OCI-LY7 (cell line): ENCODE measurements at regions not wholly inside any gene's neighbourhood (a gene's known extent, or its start where the extent isn't known, plus 50 kb on each side); places are given as distances from the start of the nearest gene placed in this dataset.

Source experiments
- BruUV-seq: library from RNA; stranded (reverse); fragments of 400-500 nt; replicated peaks from 2 replicates; lab custom pipeline; 2021; lab: Mats Ljungman, UMichigan
- CTCF ChIA-PET: fragments of 300-600 bp; sonication (Branson Sonifier 250); formaldehyde crosslinking; loops from one replicate; lab custom pipeline; 2022; ENCODE audit warnings: antibody characterized with exemption; ENCODE audit not compliant: unreplicated experiment; lab: Charles Lee
- POLR2A ChIA-PET: fragments of 300-600 bp; sonication (Branson Sonifier 250); formaldehyde crosslinking; loops from one replicate; lab custom pipeline; 2022; ENCODE audit warnings: antibody characterized with exemption; lab: Charles Lee
- DNase-seq: peaks from one replicate; pipeline ENCODE4 v3.0.0-alpha.2; 2015; ENCODE audit warnings: low spot score
- H2AFZ ChIP-seq: fragments of 200-600 bp; sonication (generic), shearing (Covaris generic); 2 replicates; pipeline ENCODE4 v1.6.1; 2014; ENCODE audit warnings: mild to moderate bottlenecking, antibody characterized with exemption, low read length, moderate library complexity
- H3K27ac ChIP-seq: fragments of 200-600 bp; sonication (generic); 2 replicates; pipeline ENCODE4 v1.5.1; 2014; ENCODE audit warnings: mixed run types, low read depth, mild to moderate bottlenecking, moderate library complexity, low read length, inconsistent platforms; ENCODE audit not compliant: poor library complexity, severe bottlenecking
- H3K36me3 ChIP-seq: fragments of 200-600 bp; sonication (generic); 2 replicates; pipeline ENCODE4 v1.6.1; 2014; ENCODE audit warnings: mild to moderate bottlenecking, antibody characterized with exemption, low read length, moderate library complexity, mixed read lengths; ENCODE audit not compliant: insufficient read depth
- H3K4me1 ChIP-seq: fragments of 200-600 bp; sonication (generic); 2 replicates; pipeline ENCODE4 v1.5.1; 2014; ENCODE audit warnings: mild to moderate bottlenecking, low read length; ENCODE audit not compliant: insufficient read depth, poor library complexity, severe bottlenecking
- H3K4me2 ChIP-seq: fragments of 200-600 bp; sonication (generic); 2 replicates; pipeline ENCODE4 v1.6.1; 2014; ENCODE audit warnings: mild to moderate bottlenecking, low read length
- H3K4me3 ChIP-seq: fragments of 200-600 bp; sonication (generic); 2 replicates; pipeline ENCODE4 v1.5.1; 2014; ENCODE audit warnings: mild to moderate bottlenecking, low read depth, low read length; ENCODE audit not compliant: poor library complexity, severe bottlenecking
- H3K79me2 ChIP-seq: fragments of 200-600 bp; sonication (generic); 2 replicates; pipeline ENCODE4 v1.6.1; 2016; ENCODE audit warnings: low read depth, mild to moderate bottlenecking, low read length, moderate library complexity, mixed read lengths; ENCODE audit not compliant: insufficient read depth
- H3K9me2 ChIP-seq: fragments of 200-600 bp; sonication (generic); 2 replicates; pipeline ENCODE4 v1.6.1; 2016; ENCODE audit warnings: mild to moderate bottlenecking, low read length, mixed read lengths; ENCODE audit not compliant: insufficient read depth
- H3K9me3 ChIP-seq: fragments of 200-600 bp; sonication (generic); 2 replicates; pipeline ENCODE4 v1.6.1; 2014; ENCODE audit warnings: mild to moderate bottlenecking, mixed run types, low read length, mixed read lengths
- H4K20me1 ChIP-seq: fragments of 200-600 bp; sonication (generic); 2 replicates; pipeline ENCODE4 v1.6.1; 2014; ENCODE audit warnings: mild to moderate bottlenecking, antibody characterized with exemption, low read length, moderate library complexity, mixed read lengths; ENCODE audit not compliant: insufficient read depth
- CTCF ChIP-seq: fragments of 200-600 bp; sonication (generic); conservative IDR thresholded peaks from 2 replicates; pipeline ENCODE4 v1.5.1; 2014; ENCODE audit warnings: mild to moderate bottlenecking, antibody characterized with exemption, low read length, moderate library complexity, mixed read lengths
- EZH2phosphoT487 ChIP-seq: fragments of 200-600 bp; sonication (generic); IDR thresholded peaks from 2 replicates; pipeline ENCODE4 v1.6.1; 2018; ENCODE audit warnings: low read depth, borderline replicate concordance, mild to moderate bottlenecking, mixed run types, antibody characterized with exemption, low read length, moderate library complexity, mixed read lengths
- intact Hi-C: fragments of 100-400 bp; cut with micrococcal nuclease; formaldehyde crosslinking; loops from one replicate; pipeline ENCODE4 v1.10.0; 2022; ENCODE audit not compliant: unreplicated experiment

- BruUV-seq = no TSS peak
- H3K79me2 ChIP-seq = no peaks in the 10 kb centered on the region
- DNase-seq = no peak
- ChIA-PET CTCF (no interaction called here), POLR2A (no interaction called here)
- H3K4me3 ChIP-seq = no peak overlapping the region
- no peaks in the 10 kb centered on the region for H3K36me3 ChIP-seq
- intact Hi-C loops = no loop called here
- TF ChIP-seq EZH2phosphoT487 (no peak), CTCF (no peak)
- H2AFZ ChIP-seq = no peak overlapping the region
- no peak overlapping the region for H3K4me2 ChIP-seq
- H4K20me1 ChIP-seq = no peaks in the 10 kb centered on the region
- H3K9me3 ChIP-seq = no peaks in the 10 kb centered on the region
- no peaks in the 10 kb centered on the region for H3K9me2 ChIP-seq
- H3K4me1 ChIP-seq = no peaks in the 10 kb centered on the region
- H3K27ac ChIP-seq = no peak overlapping the region
These were observed 400.8 kb upstream of the PIK3R1 start for GRCh38 chr5:67814569-67815311.

GRCh38 chr5:67813877-67814539, 401.5 kb upstream of the PIK3R1 start:
- intact Hi-C loops = no loop called here
- CTCF ChIA-PET = no interaction called here
- Histone ChIP-seq H3K9me2 (no peaks in the 10 kb centered on the region), H3K79me2 (no peaks in the 10 kb centered on the region), H3K9me3 (no peaks in the 10 kb centered on the region), H3K4me1 (no peaks in the 10 kb centered on the region), H3K27ac (no peak overlapping the region), H4K20me1 (no peaks in the 10 kb centered on the region), H3K4me3 (no peak overlapping the region), H3K36me3 (no peaks in the 10 kb centered on the region), H3K4me2 (no peak overlapping the region), H2AFZ (no peak overlapping the region)
- no TSS peak for BruUV-seq
- TF ChIP-seq EZH2phosphoT487 = no peak
- no peak for TF ChIP-seq CTCF
- POLR2A ChIA-PET = no interaction called here
- no peak for DNase-seq

- no peak overlapping the region for H3K27ac ChIP-seq
- no peaks in the 10 kb centered on the region for H3K4me1 ChIP-seq
- H4K20me1 ChIP-seq = no peaks in the 10 kb centered on the region
- BruUV-seq = no TSS peak
- no peaks in the 10 kb centered on the region for H3K9me3 ChIP-seq
- POLR2A ChIA-PET = interaction anchor here (0.6 kb wide), 1 partner anchor 10 kb away, joined by 3 read pairs; no protein-coding TSS in a partner anchor
- H3K36me3 ChIP-seq = no peaks in the 10 kb centered on the region
- CTCF ChIA-PET = no interaction called here
- no peak for DNase-seq
- H3K4me2 ChIP-seq = no peak overlapping the region
- H3K79me2 ChIP-seq = no peaks in the 10 kb centered on the region
- intact Hi-C loops = no loop called here
- TF ChIP-seq CTCF = no peak
- TF ChIP-seq EZH2phosphoT487 = no peak
- no peaks in the 10 kb centered on the region for H3K9me2 ChIP-seq
- H2AFZ ChIP-seq = no peak overlapping the region
- H3K4me3 ChIP-seq = no peak overlapping the region
These were observed 406.0 kb upstream of the PIK3R1 start for GRCh38 chr5:67809589-67809988.
